ENCODE measurements at regions not wholly inside any gene's neighbourhood (a gene's known extent, or its start where the extent isn't known, plus 50 kb on each side); places are given as distances from the start of the nearest gene placed in this dataset.

DNA sequence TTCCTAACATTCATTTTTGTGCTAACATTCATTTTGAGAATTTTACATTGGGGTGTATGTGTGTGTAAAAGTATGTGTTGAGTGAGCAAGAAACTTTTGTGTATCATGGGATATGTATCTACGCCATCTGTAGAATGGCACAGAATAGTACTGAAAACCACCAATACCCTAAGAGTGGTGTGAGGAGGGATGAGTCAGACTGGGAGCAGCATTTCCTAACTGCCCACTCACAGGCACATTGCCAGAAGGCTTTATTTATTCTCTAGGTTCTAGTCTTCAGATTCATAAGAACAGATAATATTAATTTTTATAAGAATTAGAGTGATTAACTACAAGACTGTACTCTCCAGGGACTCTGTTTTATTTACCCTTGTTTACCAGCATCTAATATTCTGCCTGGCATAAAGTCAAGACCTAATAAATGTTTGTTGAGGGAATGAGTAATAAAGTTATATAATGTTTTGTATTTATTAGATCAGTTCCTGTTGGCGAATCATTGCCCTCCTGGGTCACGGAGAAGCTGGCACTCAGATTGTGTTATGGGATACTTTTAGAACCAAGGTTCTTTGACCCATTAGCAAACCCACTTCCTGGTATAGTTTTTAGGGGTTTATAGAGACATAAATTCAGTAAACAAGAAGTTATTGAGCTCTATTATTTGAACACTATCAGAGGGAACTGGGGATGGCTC is 159.1 kb upstream of the PPP2R2B start:
- H3K27me3 ChIP-seq (ENCODE audit: low read depth) = no peaks in the 10 kb centered on the region
- H3K9me3 ChIP-seq = no peaks in the 10 kb centered on the region
- DNase-seq = no peak
- no peak overlapping the region for H3K4me3 ChIP-seq
- TF ChIP-seq, protein P1, sequence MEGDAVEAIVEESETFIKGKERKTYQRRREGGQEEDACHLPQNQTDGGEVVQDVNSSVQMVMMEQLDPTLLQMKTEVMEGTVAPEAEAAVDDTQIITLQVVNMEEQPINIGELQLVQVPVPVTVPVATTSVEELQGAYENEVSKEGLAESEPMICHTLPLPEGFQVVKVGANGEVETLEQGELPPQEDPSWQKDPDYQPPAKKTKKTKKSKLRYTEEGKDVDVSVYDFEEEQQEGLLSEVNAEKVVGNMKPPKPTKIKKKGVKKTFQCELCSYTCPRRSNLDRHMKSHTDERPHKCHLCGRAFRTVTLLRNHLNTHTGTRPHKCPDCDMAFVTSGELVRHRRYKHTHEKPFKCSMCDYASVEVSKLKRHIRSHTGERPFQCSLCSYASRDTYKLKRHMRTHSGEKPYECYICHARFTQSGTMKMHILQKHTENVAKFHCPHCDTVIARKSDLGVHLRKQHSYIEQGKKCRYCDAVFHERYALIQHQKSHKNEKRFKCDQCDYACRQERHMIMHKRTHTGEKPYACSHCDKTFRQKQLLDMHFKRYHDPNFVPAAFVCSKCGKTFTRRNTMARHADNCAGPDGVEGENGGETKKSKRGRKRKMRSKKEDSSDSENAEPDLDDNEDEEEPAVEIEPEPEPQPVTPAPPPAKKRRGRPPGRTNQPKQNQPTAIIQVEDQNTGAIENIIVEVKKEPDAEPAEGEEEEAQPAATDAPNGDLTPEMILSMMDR (IDR thresholded peaks at IDR 0.05) = no peak
- no peak for ATAC-seq
- intact Hi-C loops (cut with DNase I) = no loop called here
- H3K4me1 ChIP-seq = no peaks in the 10 kb centered on the region
- H3K27ac ChIP-seq = no peak overlapping the region
- H3K36me3 ChIP-seq = no peaks in the 10 kb centered on the region

DNA sequence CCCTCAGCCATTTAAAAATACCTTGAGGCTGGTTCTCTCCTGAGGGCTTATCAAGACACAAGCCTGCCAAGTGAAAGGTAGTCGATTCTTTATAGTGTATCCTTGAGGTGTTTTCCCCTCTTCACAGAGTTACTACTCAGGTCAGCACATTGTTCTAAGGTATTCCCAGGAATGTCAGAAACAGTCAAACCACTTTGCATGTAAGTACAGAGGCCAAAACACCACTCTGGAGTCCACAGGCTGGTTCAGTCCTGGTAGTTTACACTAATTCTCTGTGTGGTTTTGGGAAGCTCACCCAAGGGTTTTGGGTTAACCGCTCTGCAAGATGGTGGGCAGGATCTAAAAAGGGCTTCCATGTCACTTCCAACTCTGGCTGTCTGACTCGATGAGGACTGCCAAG is 162.3 kb upstream of the PPP2R2B start:
- no peak overlapping the region for H3K4me3 ChIP-seq
- no peak overlapping the region for H3K27ac ChIP-seq
- H3K9me3 ChIP-seq = no peaks in the 10 kb centered on the region
- TF ChIP-seq, protein P1 (IDR thresholded peaks at IDR 0.05) = no peak
- no peaks in the 10 kb centered on the region for H3K4me1 ChIP-seq
- no peaks in the 10 kb centered on the region for H3K36me3 ChIP-seq
- H3K27me3 ChIP-seq (ENCODE audit: low read depth) = no peaks in the 10 kb centered on the region
- ATAC-seq = no peak
- DNase-seq = no peak
- intact Hi-C loops (cut with DNase I) = no loop called here

DNA sequence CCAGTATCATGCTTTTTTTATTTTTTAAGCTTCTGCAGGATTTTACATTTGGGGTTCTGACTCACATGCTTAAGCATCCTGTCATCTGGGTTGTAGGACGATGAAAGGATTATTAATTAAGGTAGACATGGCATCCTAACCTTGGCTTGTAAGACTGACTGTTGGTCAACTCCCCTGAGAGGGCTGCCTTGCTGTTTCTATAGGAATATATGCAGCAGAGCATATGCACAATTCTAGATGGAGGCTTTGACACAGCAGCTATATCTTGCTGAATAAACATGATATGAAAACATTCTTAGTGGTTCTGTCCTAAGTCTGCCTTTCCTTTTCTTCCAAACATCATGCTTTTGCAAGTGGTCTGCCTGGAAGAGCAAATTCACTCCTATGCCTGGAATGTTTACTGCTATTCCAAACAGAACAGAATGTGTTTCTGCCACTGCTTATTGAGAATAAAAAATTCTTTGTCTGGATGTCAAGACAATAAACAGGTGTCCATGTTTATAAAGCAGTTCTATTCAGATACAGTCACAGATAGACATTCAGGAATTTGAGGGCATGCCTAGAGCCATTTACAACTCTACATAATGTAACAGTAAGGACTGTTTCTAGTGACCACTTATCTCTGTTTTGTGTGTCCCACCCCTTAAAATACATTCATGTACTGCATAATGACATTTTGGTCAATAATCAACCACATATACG is 166.2 kb upstream of the PPP2R2B start:
- Histone ChIP-seq H3K27ac (no peak overlapping the region), H3K36me3 (no peaks in the 10 kb centered on the region), H3K9me3 (no peaks in the 10 kb centered on the region), H3K4me3 (no peak overlapping the region), H3K4me1 (no peaks in the 10 kb centered on the region), H3K27me3 (ENCODE audit: low read depth) (no peaks in the 10 kb centered on the region)
- intact Hi-C loops (cut with DNase I) = no loop called here
- ATAC-seq (no peak), DNase-seq (no peak)
- TF ChIP-seq, protein P1 (IDR thresholded peaks at IDR 0.05) = no peak

DNA sequence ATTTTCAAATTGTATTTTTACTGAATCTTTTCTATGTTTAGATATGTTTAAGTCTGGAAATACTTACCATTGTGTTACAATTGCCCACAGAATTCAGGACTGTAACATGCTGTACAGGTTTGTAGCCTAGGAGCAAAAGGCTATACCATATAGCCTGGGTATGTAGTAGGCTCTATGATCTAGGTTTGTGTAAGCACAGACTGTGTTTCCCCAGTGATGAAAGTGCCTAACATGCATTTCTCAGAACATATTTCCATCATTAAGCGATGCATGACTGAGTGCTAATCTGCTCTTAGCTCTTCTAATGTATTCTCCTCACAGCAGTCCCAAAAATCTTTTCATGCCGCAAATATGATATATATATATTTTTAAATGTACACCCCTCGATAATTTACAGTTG is 166.7 kb upstream of the PPP2R2B start:
- DNase-seq (no peak), ATAC-seq (no peak)
- Histone ChIP-seq H3K27ac (no peak overlapping the region), H3K4me3 (no peak overlapping the region), H3K9me3 (no peaks in the 10 kb centered on the region), H3K27me3 (ENCODE audit: low read depth) (no peaks in the 10 kb centered on the region), H3K4me1 (no peaks in the 10 kb centered on the region), H3K36me3 (no peaks in the 10 kb centered on the region)
- intact Hi-C loops (cut with DNase I) = no loop called here
- TF ChIP-seq, protein P1 (IDR thresholded peaks at IDR 0.05) = no peak

DNA sequence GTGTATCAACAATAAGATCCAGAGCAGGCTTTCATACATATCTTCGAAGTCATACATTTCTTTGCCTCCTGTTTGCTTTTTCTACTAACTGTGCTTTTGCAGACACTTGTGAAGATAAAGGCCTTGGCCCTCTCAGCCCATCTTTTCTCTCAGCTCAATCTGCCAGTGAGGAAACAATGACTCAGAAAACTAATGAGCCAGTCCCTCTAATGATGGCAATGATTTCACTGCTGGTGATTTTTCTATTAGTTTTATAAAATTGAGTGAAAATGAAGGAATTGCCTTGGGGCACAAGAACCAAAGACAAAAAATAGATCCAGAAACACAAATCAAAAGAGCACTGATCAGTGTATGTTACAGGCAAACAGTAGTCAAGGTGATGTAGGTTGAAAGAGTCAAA is 167.7 kb upstream of the PPP2R2B start:
- Histone ChIP-seq H3K4me3 (no peak overlapping the region), H3K27me3 (ENCODE audit: low read depth) (no peaks in the 10 kb centered on the region), H3K9me3 (no peaks in the 10 kb centered on the region), H3K27ac (no peak overlapping the region), H3K4me1 (no peaks in the 10 kb centered on the region), H3K36me3 (no peaks in the 10 kb centered on the region)
- TF ChIP-seq, protein P1 (IDR thresholded peaks at IDR 0.05) = no peak
- DNase-seq (no peak), ATAC-seq (no peak)
- intact Hi-C loops (cut with DNase I) = no loop called here

Measured in lower lobe of right lung (tissue), 2 donors.